ENCODE measurements at regions not wholly inside any gene's neighbourhood (a gene's known extent, or its start where the extent isn't known, plus 50 kb on each side); places are given as distances from the start of the nearest gene placed in this dataset.
"Not testable (repeated sequence)": the region's sequence is repeated elsewhere in the genome, so short reads cannot be mapped to it uniquely, and the experiment has no call there.

- intact Hi-C loops (cut with DNase I), result no loop called here
- Histone ChIP-seq H3K4me1 (no peaks in the 10 kb centered on the region), H3K36me3 (no peaks in the 10 kb centered on the region), H3K27ac (no peak overlapping the region), H3K9me3 (no peaks in the 10 kb centered on the region), H3K4me3 (replicated peaks in 1 of 3) (no peak overlapping the region), H3K27me3 (no peaks in the 10 kb centered on the region)
- WGBS, 2 donors, result 68 to 78% methylated on average over 2 of the region's 2 CpGs
- TF ChIP-seq CTCF (IDR thresholded peaks at IDR 0.05), result no peak
- TF ChIP-seq POLR2A (IDR thresholded peaks at IDR 0.05), result no peak
- no peak for DNase-seq
These were observed 66.7 kb upstream of the SMARCAD1 start for GRCh38 chr4:94141001-94141400.

DNA sequence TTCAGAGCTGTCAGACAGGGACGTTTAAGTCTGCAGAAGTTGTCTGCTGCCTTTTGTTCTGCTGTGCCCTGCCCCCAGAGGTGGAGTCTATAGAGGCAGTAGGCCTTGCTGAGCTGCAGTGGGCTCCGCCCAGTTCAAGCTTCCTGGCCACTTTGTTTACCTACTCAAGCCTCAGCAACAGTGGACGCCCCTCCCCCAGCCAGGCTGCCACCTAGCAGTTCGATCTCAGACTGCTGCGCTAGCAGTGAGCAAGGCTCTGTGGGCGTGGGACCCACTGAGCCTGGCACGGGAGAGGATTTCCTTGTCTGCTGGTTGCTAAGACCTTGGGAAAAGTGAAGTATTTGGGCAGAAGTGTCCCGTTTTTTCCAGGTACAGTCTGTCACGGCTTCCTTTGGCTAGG is 59.6 kb upstream of the SMARCAD1 start:
- 50 to 57% methylated on average over 4 to 6 of the region's 9 CpGs for WGBS, 2 donors
- H3K27ac ChIP-seq; H3K27me3 ChIP-seq; H3K36me3 ChIP-seq; intact Hi-C loops (cut with DNase I); H3K9me3 ChIP-seq; H3K4me1 ChIP-seq; H3K4me3 ChIP-seq (replicated peaks in 1 of 3); DNase-seq: not testable (repeated sequence)

- no peaks in the 10 kb centered on the region for H3K36me3 ChIP-seq
- no peaks in the 10 kb centered on the region for H3K4me1 ChIP-seq
- no peak for TF ChIP-seq CTCF (IDR thresholded peaks at IDR 0.05)
- TF ChIP-seq POLR2A (IDR thresholded peaks at IDR 0.05), result no peak
- no peak overlapping the region for H3K27ac ChIP-seq
- no peaks in the 10 kb centered on the region for H3K9me3 ChIP-seq
- no peak overlapping the region for H3K4me3 ChIP-seq (replicated peaks in 1 of 3)
- no peak for DNase-seq
- intact Hi-C loops (cut with DNase I), result no loop called here
- H3K27me3 ChIP-seq, result no peaks in the 10 kb centered on the region
These were observed 55.2 kb upstream of the SMARCAD1 start for GRCh38 chr4:94152466-94152865.

- intact Hi-C loops (cut with DNase I); H3K4me3 ChIP-seq (replicated peaks in 1 of 3); H3K27me3 ChIP-seq; DNase-seq; H3K36me3 ChIP-seq; H3K9me3 ChIP-seq; H3K4me1 ChIP-seq; H3K27ac ChIP-seq: not testable (repeated sequence)
- WGBS, 2 donors, result 94% methylated on average over 2 of the region's 2 CpGs
These were observed 52.3 kb upstream of the SMARCAD1 start for GRCh38 chr4:94155404-94155803.

DNA sequence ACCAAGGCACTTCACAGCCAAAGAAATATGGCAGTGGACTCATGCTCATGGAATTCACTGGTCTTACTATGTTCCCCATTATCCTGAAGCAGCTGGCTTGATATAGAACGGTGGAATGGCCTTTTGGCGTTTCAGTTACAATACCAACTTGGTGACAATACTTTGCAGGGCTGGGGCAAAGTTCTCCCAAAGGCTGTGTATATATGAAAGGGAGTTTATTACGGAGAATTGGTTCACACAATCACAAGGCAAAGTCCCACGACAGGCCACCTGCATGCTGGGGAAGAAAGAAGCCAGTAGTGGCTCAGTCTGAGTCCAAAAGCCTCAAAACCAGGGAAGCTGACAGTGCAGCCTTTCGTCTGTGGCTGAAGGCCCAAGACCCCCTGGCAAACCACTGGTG is 50.8 kb upstream of the SMARCAD1 start:
- 83 to 90% methylated on average over 5 of the region's 5 CpGs for WGBS, 2 donors
- intact Hi-C loops (cut with DNase I), result no loop called here
- TF ChIP-seq POLR2A (IDR thresholded peaks at IDR 0.05), result no peak
- TF ChIP-seq CTCF (IDR thresholded peaks at IDR 0.05), result no peak
- Histone ChIP-seq H3K4me1 (no peaks in the 10 kb centered on the region), H3K9me3 (no peaks in the 10 kb centered on the region), H3K4me3 (replicated peaks in 1 of 3) (no peak overlapping the region), H3K27me3 (no peaks in the 10 kb centered on the region), H3K36me3 (no peaks in the 10 kb centered on the region), H3K27ac (no peak overlapping the region)
- no peak for DNase-seq

Data from thyroid gland (tissue), 4 donors.